HEK293 (cell line): ENCODE measurements at regions not wholly inside any gene's neighbourhood (a gene's known extent, or its start where the extent isn't known, plus 50 kb on each side); places are given as distances from the start of the nearest gene placed in this dataset.

Experiments used
- CTCF ChIA-PET: fragments of 350-600 bp; formaldehyde crosslinking; extraction: SDS; loops from one replicate; lab custom pipeline; 2021; ENCODE audit warnings: antibody characterized with exemption; lab: Yijun Ruan, JAX
- POLR2A ChIA-PET: fragments of 300-600 bp; formaldehyde crosslinking; extraction: SDS; loops from one replicate; lab custom pipeline; 2020; ENCODE audit warnings: antibody characterized with exemption, inconsistent platforms; lab: Yijun Ruan, JAX
- H3K27ac ChIP-seq: fragments of 200-500 bp; sonication (Bioruptor generic); 2 replicates; pipeline ENCODE4 v1.5.1; 2014; ENCODE audit warnings: low read depth, low read length, control low read depth, inconsistent platforms; ENCODE audit errors: extremely low read depth
- H3K36me3 ChIP-seq, 2 experiments: fragments of 200-500 bp in 1 of 2; sonication (Bioruptor generic) in 1 of 2; 1 replicate in 1 of 2; 2 replicates in 1 of 2; pipeline ENCODE4 v1.5.1; 2014 to 2017; ENCODE audit warnings: inconsistent platforms in 2 of 2, low read length in 2 of 2; ENCODE audit not compliant: control insufficient read depth in 2 of 2, insufficient read depth in 1 of 2
- H3K4me1 ChIP-seq: fragments of 200-500 bp; sonication (Bioruptor generic); 2 replicates; pipeline ENCODE4 v1.5.1; 2014; ENCODE audit warnings: mild to moderate bottlenecking, low read length, inconsistent platforms; ENCODE audit not compliant: control insufficient read depth, insufficient read depth
- H3K4me3 ChIP-seq: 2 replicates; pipeline ENCODE4 v1.5.1; 2011; ENCODE audit warnings: low read depth, mild to moderate bottlenecking, control low read depth, low read length, moderate library complexity
- H3K9me3 ChIP-seq: fragments of 200-500 bp; sonication (Bioruptor generic); 2 replicates; pipeline ENCODE4 v1.5.1; 2014; ENCODE audit warnings: low read depth, low read length, inconsistent platforms; ENCODE audit not compliant: control insufficient read depth, insufficient read depth
- EGR2 ChIP-seq: fragments of 450-650 bp; formaldehyde crosslinking; IDR thresholded peaks from 2 replicates; pipeline ENCODE4 v1.5.1; 2016; ENCODE audit warnings: low read depth, missing biosample characterization, missing genetic modification characterization
- FEZF1 ChIP-seq: fragments of 450-650 bp; formaldehyde crosslinking; IDR thresholded peaks from 2 replicates; pipeline ENCODE4 v1.5.1; 2016; ENCODE audit warnings: missing biosample characterization, missing genetic modification characterization
- MZF1 ChIP-seq: fragments of 450-650 bp; formaldehyde crosslinking; IDR thresholded peaks from 2 replicates; pipeline ENCODE4 v1.5.1; 2017; ENCODE audit warnings: missing biosample characterization, missing genetic modification characterization, borderline replicate concordance
- PRDM10 ChIP-seq: fragments of 450-650 bp; formaldehyde crosslinking; IDR thresholded peaks from 2 replicates; pipeline ENCODE4 v1.5.1; 2016; ENCODE audit warnings: missing biosample characterization, missing genetic modification characterization
- PRDM6 ChIP-seq: fragments of 450-650 bp; formaldehyde crosslinking; IDR thresholded peaks from 2 replicates; pipeline ENCODE4 v1.5.1; 2017; ENCODE audit warnings: missing biosample characterization, missing genetic modification characterization
- TRIM28 ChIP-seq: IDR thresholded peaks from 2 replicates; pipeline ENCODE4 v1.6.1; 2011; ENCODE audit warnings: low read length, control low read depth, borderline replicate concordance
- ZBTB10 ChIP-seq: fragments of 450-650 bp; formaldehyde crosslinking; IDR thresholded peaks from 2 replicates; pipeline ENCODE4 v1.5.1; 2016; ENCODE audit warnings: missing biosample characterization, missing genetic modification characterization
- ZBTB11 ChIP-seq: fragments of 450-650 bp; formaldehyde crosslinking; conservative IDR thresholded peaks from 2 replicates; pipeline ENCODE4 v1.5.1; 2016; ENCODE audit warnings: low read depth, missing biosample characterization, missing genetic modification characterization
- ZNF211 ChIP-seq: fragments of 450-650 bp; formaldehyde crosslinking; IDR thresholded peaks from 2 replicates; pipeline ENCODE4 v1.5.1; 2016; ENCODE audit warnings: low read depth, missing biosample characterization, missing genetic modification characterization
- ZNF214 ChIP-seq: fragments of 450-650 bp; formaldehyde crosslinking; IDR thresholded peaks from 2 replicates; pipeline ENCODE4 v1.5.1; 2017; ENCODE audit warnings: missing biosample characterization, mild to moderate bottlenecking, missing genetic modification characterization, borderline replicate concordance
- ZNF335 ChIP-seq: fragments of 450-650 bp; formaldehyde crosslinking; conservative IDR thresholded peaks from 2 replicates; pipeline ENCODE4 v1.5.1; 2016; ENCODE audit warnings: missing biosample characterization, missing genetic modification characterization
- ZNF350 ChIP-seq: fragments of 450-650 bp; formaldehyde crosslinking; IDR thresholded peaks from 2 replicates; pipeline ENCODE4 v1.5.0; 2017; ENCODE audit warnings: missing biosample characterization, mild to moderate bottlenecking, missing genetic modification characterization
- ZNF354C ChIP-seq: fragments of 450-650 bp; formaldehyde crosslinking; IDR thresholded peaks from 2 replicates; pipeline ENCODE4 v1.5.1; 2016; ENCODE audit warnings: missing biosample characterization, missing genetic modification characterization, low read depth, borderline replicate concordance
- ZNF366 ChIP-seq: fragments of 450-650 bp; formaldehyde crosslinking; conservative IDR thresholded peaks from 2 replicates; pipeline ENCODE4 v1.5.1; 2016; ENCODE audit warnings: missing biosample characterization, missing genetic modification characterization
- ZNF513 ChIP-seq: fragments of 450-650 bp; IDR thresholded peaks from 2 replicates; pipeline ENCODE4 v1.5.1; 2018; ENCODE audit warnings: missing biosample characterization, missing genetic modification characterization
- ZNF514 ChIP-seq: fragments of 450-650 bp; formaldehyde crosslinking; IDR thresholded peaks from 2 replicates; pipeline ENCODE4 v1.5.1; 2016; ENCODE audit warnings: missing biosample characterization, missing genetic modification characterization
- ZNF580 ChIP-seq: fragments of 450-650 bp; formaldehyde crosslinking; IDR thresholded peaks from 2 replicates; pipeline ENCODE4 v1.5.1; 2016; ENCODE audit warnings: missing biosample characterization, missing genetic modification characterization
- ZNF610 ChIP-seq: fragments of 450-650 bp; formaldehyde crosslinking; IDR thresholded peaks from 2 replicates; pipeline ENCODE4 v1.5.1; 2016; ENCODE audit warnings: missing biosample characterization, missing genetic modification characterization, borderline replicate concordance
- TF ChIP-seq, protein P1 (sequence below): fragments of 450-650 bp; formaldehyde crosslinking; IDR thresholded peaks from 2 replicates; pipeline ENCODE4 v1.5.1; 2017; ENCODE audit warnings: missing biosample characterization, missing genetic modification characterization

DNA sequence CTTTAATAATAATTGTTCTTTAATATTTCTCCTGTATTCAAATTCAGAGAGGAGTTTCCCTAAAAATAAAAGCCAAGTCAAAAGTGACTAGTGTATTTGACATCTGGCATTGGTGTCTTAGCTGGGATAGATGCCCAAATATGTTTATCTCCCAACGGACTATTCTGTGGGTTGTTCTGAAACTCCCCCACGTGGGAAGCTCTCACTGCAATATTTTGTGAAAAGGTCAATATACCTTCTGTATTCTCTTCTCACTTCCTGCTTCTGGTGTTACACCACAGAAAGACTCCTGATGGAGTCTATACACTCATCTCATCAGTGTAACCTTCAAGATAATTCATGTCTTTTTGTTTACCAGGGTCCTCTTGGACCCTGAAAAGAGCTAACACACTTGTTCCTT lies 2052.8 kb upstream of the TENM3 start:
- no peaks in the 10 kb centered on the region for H3K36me3 ChIP-seq
- TF ChIP-seq ZNF513 (tag by site-specific recombination) = no peak
- TF ChIP-seq MZF1 (tag by site-specific recombination) = no peak
- TF ChIP-seq, protein P1, sequence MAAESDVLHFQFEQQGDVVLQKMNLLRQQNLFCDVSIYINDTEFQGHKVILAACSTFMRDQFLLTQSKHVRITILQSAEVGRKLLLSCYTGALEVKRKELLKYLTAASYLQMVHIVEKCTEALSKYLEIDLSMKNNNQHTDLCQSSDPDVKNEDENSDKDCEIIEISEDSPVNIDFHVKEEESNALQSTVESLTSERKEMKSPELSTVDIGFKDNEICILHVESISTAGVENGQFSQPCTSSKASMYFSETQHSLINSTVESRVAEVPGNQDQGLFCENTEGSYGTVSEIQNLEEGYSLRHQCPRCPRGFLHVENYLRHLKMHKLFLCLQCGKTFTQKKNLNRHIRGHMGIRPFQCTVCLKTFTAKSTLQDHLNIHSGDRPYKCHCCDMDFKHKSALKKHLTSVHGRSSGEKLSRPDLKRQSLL (tag by site-specific recombination) = no peak
- TF ChIP-seq ZNF514 (tag by site-specific recombination) = no peak
- TF ChIP-seq EGR2 (tag by site-specific recombination) = no peak
- no peak for TF ChIP-seq FEZF1 (tag by site-specific recombination)
- TF ChIP-seq ZNF354C (tag by site-specific recombination) = no peak
- no peak for TF ChIP-seq ZBTB10
- TF ChIP-seq TRIM28 = no peak
- no peak for TF ChIP-seq ZNF610 (tag by site-specific recombination)
- TF ChIP-seq ZNF211 (tag by site-specific recombination) = no peak
- TF ChIP-seq ZNF214 (tag by site-specific recombination) = no peak
- TF ChIP-seq ZNF350 (tag by site-specific recombination) = no peak
- TF ChIP-seq PRDM6 (tag by site-specific recombination) = no peak
- TF ChIP-seq ZNF335 (tag by site-specific recombination) = no peak
- TF ChIP-seq ZNF580 = no peak
- TF ChIP-seq ZBTB11 (tag by site-specific recombination) = no peak
- TF ChIP-seq PRDM10 (tag by site-specific recombination) = no peak
- no peak for TF ChIP-seq ZNF366
- no peaks in the 10 kb centered on the region for H3K4me1 ChIP-seq
- CTCF ChIA-PET = no interaction called here
- no peak overlapping the region for H3K27ac ChIP-seq
- no peak overlapping the region for H3K4me3 ChIP-seq
- POLR2A ChIA-PET = no interaction called here
- H3K9me3 ChIP-seq = no peaks in the 10 kb centered on the region
